ENCODE measurements at regions not wholly inside any gene's neighbourhood (a gene's known extent, or its start where the extent isn't known, plus 50 kb on each side); places are given as distances from the start of the nearest gene placed in this dataset.

DNA sequence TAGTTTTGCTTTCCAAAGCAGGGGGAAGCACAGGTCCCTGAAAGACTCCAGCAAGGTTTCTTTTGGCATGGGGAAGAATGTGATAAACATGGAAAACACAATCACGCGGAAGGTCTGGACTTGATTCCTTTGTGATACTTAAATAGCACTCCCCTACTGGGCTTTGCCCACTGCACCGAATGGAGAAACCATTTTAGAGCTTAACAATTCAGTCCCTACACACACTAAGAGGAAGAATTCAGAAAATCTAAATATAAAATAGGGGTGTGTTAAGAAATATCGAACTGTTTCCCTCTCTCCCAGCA is 71.4 kb upstream of the NHSL1 start:
- H3K4me3 ChIP-seq (ENCODE audit: low read depth, low read length), result no peak overlapping the region
- no peak for DNase-seq (ENCODE audit: low read depth)
- no peak for TF ChIP-seq CTCF (IDR thresholded peaks at IDR 0.05; ENCODE audit: low read depth, low read length, missing control alignments)

DNA sequence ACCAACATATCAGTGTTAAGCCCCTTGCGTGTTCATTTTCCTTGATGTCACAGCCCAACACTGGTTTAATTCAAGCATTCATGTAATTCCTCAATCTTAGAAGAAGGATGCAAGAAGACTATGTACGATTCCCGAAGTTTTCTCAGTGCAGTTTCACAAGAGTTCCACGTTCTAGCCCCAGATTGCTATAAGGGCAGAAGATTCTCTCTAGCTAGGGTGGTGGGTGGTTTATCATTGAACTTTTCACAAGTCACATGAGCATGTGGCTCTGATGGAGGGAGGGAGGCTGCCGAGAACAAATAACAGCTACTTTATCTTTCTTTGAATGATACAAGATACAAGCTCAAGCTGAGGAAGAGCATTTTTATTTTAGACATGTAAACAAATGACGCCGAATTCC is 71.9 kb upstream of the NHSL1 start:
- DNase-seq (ENCODE audit: low read depth), result no peak
- no peak for TF ChIP-seq CTCF (IDR thresholded peaks at IDR 0.05; ENCODE audit: low read depth, low read length, missing control alignments)
- no peak overlapping the region for H3K4me3 ChIP-seq (ENCODE audit: low read depth, low read length)

GRCh38 chr6:138571585-138572166 is 72.4 kb upstream of the NHSL1 start:
- no peak for TF ChIP-seq CTCF (IDR thresholded peaks at IDR 0.05; ENCODE audit: low read depth, low read length, missing control alignments)
- no peak overlapping the region for H3K4me3 ChIP-seq (ENCODE audit: low read depth, low read length)
- DNase-seq (ENCODE audit: low read depth), result no peak

- no peak overlapping the region for H3K4me3 ChIP-seq (ENCODE audit: low read depth, low read length)
- no peak for TF ChIP-seq CTCF (IDR thresholded peaks at IDR 0.05; ENCODE audit: low read depth, low read length, missing control alignments)
- no peak for DNase-seq (ENCODE audit: low read depth)
These were observed 73.0 kb upstream of the NHSL1 start for GRCh38 chr6:138572167-138572875.

DNA sequence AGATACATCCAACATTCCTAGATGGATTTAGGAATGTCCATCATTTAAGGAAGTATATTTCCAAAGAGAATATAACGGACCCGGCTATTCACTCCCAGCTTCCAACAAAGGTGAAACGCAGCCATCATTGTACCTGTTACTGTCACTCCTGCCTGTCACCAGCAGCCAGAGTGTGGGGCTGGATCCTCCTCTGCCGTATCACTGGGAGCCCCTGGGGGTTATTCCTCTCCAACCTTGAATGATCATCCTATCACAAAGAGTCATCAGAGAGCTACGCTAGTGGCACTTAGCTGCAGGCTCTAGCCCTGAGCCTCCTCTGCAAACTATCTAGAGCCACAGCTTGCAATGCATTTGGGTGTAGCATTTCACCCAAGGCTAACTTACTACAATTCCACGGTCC is 73.6 kb upstream of the NHSL1 start:
- no peak overlapping the region for H3K4me3 ChIP-seq (ENCODE audit: low read depth, low read length)
- no peak for DNase-seq (ENCODE audit: low read depth)
- no peak for TF ChIP-seq CTCF (IDR thresholded peaks at IDR 0.05; ENCODE audit: low read depth, low read length, missing control alignments)

- no peak for DNase-seq (ENCODE audit: low read depth)
- H3K4me3 ChIP-seq (ENCODE audit: low read depth, low read length), result no peak overlapping the region
- no peak for TF ChIP-seq CTCF (IDR thresholded peaks at IDR 0.05; ENCODE audit: low read depth, low read length, missing control alignments)
These were observed 76.0 kb upstream of the NHSL1 start for GRCh38 chr6:138575257-138575656.

DNA sequence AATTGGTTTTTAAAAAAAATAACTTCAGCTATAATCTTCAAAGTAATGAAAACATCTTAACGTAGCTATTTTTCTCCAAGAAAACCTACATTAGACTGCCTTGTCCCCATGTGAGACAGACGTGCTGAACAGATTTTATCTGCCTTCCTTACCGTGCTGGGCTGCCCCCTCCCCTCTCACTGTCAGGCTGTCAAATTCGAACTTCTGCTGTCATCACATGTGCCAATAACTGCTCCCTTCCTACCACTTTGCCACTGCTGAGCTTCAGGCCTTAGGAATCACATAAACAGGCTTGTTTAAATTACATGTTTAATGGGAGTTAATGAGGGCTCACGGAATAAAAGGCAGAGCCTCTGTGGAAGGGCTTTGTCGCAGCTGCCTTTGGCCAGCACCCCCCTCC is 77.0 kb upstream of the NHSL1 start:
- TF ChIP-seq CTCF (IDR thresholded peaks at IDR 0.05; ENCODE audit: low read depth, low read length, missing control alignments), result no peak
- DNase-seq (ENCODE audit: low read depth), result no peak

More for the DNA sequence above, 77.0 kb upstream of the NHSL1 start:
- no peak overlapping the region for H3K4me3 ChIP-seq (ENCODE audit: low read depth, low read length)
